H1 (cell line): ENCODE measurements at regions not wholly inside any gene's neighbourhood (a gene's known extent, or its start where the extent isn't known, plus 50 kb on each side); places are given as distances from the start of the nearest gene placed in this dataset.

Experiments used
- BACH1 ChIP-seq: IDR thresholded peaks from 2 replicates; pipeline ENCODE4 v1.6.1; 2012; ENCODE audit warnings: low read length, improper control_type of control experiment
- CEBPB ChIP-seq: IDR thresholded peaks from 2 replicates; pipeline ENCODE4 v1.6.1; 2012; ENCODE audit warnings: low read depth, low read length
- CHD7 ChIP-seq: fragments of 300-600 bp; sonication (generic); IDR thresholded peaks from 2 replicates; pipeline ENCODE4 v1.7.1; 2012; ENCODE audit warnings: low read length, moderate library complexity, mild to moderate bottlenecking, inconsistent platforms; ENCODE audit not compliant: insufficient replicate concordance
- GABPA ChIP-seq: IDR thresholded peaks from 2 replicates; pipeline ENCODE4 v1.6.1; 2011; ENCODE audit warnings: mild to moderate bottlenecking, low read length, moderate library complexity, borderline replicate concordance; ENCODE audit not compliant: insufficient read depth
- TEAD4 ChIP-seq: IDR thresholded peaks from 2 replicates; pipeline ENCODE4 v1.6.1; 2012; ENCODE audit warnings: low read depth, low read length, inconsistent platforms, mixed read lengths
- USF2 ChIP-seq: IDR thresholded peaks from 2 replicates; pipeline ENCODE4 v1.6.1; 2011; ENCODE audit warnings: low read length, improper control_type of control experiment

- TF ChIP-seq CHD7 (no peak), TEAD4 (no peak), CEBPB (no peak), USF2 (no peak), GABPA (no peak), BACH1 (no peak)
Measured at GRCh38 chr6:140437619-140438345, 1063.3 kb upstream of the CITED2 start (continued).
